ENCODE measurements at regions not wholly inside any gene's neighbourhood (a gene's known extent, or its start where the extent isn't known, plus 50 kb on each side); places are given as distances from the start of the nearest gene placed in this dataset.

DNA sequence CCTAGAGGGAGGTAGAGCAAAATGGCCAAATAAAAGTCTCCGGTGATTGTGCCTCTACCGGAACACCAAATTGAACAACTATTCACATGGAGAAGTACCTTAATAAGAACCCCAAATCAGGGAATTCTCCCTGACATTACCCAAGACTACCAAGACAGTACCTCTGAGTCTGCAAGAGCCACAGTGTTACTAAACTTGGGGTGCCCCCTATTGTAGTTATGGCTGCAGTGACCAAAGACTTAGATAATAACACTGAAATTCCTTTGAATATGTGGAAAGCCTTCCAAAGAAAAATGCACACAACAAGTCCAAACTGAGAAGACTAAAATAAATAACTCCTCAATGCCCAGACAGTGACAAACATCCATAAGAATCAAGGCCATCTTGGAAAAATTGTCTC, 682.9 kb upstream of the LRRTM1 start:
- TF ChIP-seq ETV6 (conservative IDR thresholded peaks at IDR 0.05 in 1 of 2, IDR thresholded peaks at IDR 0.05 in 1 of 2; ENCODE audit: borderline replicate concordance in 1 of 2, low read depth in 1 of 2): no peak
- TF ChIP-seq, protein P1, sequence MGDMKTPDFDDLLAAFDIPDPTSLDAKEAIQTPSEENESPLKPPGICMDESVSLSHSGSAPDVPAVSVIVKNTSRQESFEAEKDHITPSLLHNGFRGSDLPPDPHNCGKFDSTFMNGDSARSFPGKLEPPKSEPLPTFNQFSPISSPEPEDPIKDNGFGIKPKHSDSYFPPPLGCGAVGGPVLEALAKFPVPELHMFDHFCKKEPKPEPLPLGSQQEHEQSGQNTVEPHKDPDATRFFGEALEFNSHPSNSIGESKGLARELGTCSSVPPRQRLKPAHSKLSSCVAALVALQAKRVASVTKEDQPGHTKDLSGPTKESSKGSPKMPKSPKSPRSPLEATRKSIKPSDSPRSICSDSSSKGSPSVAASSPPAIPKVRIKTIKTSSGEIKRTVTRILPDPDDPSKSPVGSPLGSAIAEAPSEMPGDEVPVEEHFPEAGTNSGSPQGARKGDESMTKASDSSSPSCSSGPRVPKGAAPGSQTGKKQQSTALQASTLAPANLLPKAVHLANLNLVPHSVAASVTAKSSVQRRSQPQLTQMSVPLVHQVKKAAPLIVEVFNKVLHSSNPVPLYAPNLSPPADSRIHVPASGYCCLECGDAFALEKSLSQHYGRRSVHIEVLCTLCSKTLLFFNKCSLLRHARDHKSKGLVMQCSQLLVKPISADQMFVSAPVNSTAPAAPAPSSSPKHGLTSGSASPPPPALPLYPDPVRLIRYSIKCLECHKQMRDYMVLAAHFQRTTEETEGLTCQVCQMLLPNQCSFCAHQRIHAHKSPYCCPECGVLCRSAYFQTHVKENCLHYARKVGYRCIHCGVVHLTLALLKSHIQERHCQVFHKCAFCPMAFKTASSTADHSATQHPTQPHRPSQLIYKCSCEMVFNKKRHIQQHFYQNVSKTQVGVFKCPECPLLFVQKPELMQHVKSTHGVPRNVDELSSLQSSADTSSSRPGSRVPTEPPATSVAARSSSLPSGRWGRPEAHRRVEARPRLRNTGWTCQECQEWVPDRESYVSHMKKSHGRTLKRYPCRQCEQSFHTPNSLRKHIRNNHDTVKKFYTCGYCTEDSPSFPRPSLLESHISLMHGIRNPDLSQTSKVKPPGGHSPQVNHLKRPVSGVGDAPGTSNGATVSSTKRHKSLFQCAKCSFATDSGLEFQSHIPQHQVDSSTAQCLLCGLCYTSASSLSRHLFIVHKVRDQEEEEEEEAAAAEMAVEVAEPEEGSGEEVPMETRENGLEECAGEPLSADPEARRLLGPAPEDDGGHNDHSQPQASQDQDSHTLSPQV (IDR thresholded peaks at IDR 0.05): no peak
- no peak for TF ChIP-seq MTA3 (IDR thresholded peaks at IDR 0.05; ENCODE audit: borderline replicate concordance, low read length)
- no peak for TF ChIP-seq TCF12 (IDR thresholded peaks at IDR 0.05; ENCODE audit: low read depth, low read length)
- no peak for TF ChIP-seq POLR2AphosphoS5 (IDR thresholded peaks at IDR 0.05; ENCODE audit: low read length)
- TF ChIP-seq RCOR1 (conservative IDR thresholded peaks at IDR 0.05; ENCODE audit: low read depth, low read length): no peak
